HCEC 1CT (cell line): ENCODE measurements at regions not wholly inside any gene's neighbourhood (a gene's known extent, or its start where the extent isn't known, plus 50 kb on each side); places are given as distances from the start of the nearest gene placed in this dataset.

Experiments
- DNase-seq: peaks from one replicate; pipeline ENCODE4 v3.0.0-alpha.2; 2017

DNA sequence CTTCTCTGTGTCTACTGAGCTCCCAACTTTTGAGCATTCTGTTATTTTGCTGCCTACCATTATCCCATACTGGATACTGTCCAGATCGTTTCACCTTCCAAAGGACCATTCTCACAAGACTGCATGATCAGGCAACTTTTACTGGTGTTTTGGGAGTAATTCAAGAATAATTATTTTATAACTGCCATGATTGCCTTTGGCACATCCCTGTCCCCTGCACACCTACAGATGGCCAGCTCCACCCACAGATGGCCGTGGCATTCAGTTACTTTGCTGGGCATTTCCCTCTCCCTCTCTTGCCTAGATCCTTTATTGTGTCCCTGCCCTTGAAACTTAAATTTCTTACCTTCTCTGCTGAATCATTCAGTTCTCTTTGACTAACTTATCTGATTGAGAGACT lies 263.9 kb downstream of the DIPK2A start:
- DNase-seq = no peak

DNA sequence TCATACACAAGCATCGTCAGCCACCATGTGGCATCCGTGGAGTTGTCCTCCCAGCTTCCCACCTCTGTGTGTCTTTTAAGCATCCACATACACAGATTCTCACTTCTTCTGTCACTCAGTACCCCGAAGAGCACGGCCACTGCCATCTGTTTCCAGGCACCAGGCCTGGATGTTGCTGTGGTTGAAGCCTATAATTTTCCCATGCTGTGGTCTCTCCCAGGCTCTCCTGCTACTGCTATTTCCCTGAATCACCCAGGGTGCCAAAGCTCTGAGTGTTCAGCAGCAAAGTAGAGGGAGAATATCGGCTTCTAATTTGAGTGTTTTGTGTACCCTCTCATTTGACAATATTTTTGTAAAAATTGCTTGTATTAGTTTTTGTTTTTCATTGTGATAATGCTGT lies 265.7 kb downstream of the DIPK2A start:
- no peak for DNase-seq

DNA sequence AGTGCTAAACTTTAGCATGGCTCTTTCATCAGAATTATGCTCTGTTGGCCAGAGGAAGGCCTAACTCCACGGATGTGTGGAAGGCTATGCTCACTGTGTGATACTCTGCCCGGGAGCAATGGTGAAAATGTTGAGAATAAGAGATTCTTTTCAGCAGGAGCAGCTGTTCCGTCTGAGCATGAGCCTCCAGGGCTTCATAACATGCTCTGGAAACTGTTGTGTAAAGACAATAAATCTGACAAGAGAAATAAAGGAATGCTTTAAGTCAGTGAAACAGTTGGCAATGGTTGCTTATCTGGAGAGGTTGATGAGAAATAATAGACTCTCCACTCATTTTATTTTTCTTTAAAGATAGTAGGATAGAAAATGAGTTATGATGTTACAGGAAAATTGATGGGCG lies 269.8 kb downstream of the DIPK2A start:
- no peak for DNase-seq

DNA sequence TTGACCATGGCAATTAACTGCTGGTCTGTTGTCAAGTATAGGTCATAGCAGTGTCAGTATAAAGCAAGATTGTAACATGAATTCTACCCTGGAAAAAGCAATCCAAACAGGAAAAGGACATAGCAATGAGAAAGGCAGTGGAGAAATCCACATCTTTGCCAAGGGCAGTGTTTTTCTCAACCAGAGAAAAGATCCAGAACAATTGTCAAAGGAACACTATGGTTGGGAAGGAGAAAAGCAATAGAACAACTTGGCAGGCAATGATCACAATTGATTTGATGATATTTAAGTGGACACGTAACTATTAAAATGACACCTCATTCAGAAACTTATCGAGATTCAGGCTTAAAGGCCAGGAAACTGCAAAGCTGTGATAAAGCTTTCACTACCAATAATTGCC lies 271.1 kb downstream of the DIPK2A start:
- no peak for DNase-seq

- DNase-seq = no peak
Observed at GRCh38 chr3:144244662-144245061, 273.0 kb downstream of the DIPK2A start.

DNA sequence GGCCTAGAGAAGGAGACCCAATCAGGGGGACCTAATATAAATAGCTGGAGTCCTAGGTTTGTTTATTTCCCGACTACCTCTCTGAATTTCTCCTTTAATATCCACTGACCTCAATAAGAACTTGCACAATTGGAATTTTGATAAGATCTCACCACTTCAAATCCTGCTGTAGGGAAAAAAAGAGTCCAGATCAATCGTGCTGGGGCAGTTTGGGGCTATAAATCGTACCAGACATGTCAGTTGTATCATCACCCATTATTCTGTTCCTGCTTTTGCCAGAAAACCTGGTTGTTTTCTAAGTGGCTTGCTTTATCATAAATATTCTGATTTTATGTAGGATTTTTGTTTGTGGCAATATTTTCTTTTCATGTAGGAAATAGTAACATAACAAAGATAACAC lies 281.3 kb downstream of the DIPK2A start:
- no peak for DNase-seq

DNA sequence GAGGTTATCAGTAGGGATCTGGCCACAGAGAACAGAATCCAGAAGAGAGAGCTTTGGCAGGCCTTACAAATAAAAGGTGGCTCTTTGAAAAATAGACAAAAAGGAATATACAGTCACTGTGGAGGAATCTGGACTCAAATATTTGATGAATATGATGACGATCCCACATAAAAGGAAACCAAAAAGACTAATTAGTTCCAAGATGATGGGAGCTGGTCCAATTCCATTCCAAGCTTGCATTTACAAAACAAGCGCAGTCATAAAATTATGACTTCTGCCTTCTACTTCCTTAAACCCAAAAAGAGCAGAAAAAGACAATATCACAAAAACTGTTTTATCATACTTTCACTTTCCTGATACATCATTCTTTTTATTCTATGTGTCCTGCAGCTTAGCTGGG lies 285.8 kb downstream of the DIPK2A start:
- DNase-seq = no peak

DNA sequence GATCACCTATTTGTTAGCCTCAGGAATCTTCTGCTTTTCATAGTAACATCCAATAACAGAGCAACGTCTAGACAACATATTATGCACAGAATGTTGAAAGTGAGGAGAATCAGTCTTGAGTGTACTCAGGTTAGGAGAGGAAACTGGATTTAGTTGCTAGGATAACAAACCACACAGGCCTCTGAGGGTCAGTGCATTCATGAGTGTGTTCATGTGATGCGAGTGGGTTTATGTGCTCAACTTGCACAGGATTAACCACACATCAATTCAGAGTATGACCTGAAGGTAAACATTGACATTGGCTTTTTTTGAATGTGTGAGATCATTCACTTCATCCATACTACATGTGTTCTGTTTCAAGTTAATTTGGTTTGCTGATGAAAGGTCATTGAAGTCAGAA lies 287.6 kb downstream of the DIPK2A start:
- no peak for DNase-seq

DNA sequence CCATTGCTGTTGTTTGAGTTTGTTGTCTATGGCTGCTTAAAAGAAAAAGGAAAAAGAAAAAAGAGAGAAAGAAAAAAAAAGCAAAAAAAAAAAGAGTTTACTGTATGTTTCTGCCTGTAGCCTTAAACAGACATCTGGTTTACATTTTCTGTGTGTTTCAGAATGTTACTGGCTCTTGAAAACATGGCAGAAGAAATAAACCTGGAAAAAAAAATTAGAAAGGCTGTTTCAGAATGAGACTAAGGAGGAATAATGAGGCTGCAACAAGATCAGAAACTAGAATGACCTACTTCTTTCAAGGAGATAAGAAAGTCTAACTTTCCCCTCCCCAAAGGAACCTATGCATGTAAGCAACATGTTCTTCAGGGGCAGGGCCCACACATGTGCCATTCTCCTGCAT lies 292.1 kb downstream of the DIPK2A start:
- no peak for DNase-seq

GRCh38 chr3:144264350-144264749 lies 292.7 kb downstream of the DIPK2A start:
- DNase-seq = no peak

GRCh38 chr3:144264794-144265193 lies 293.2 kb downstream of the DIPK2A start:
- DNase-seq = no peak

- DNase-seq = no peak
Observed at GRCh38 chr3:144265542-144266100, 294.0 kb downstream of the DIPK2A start.

DNA sequence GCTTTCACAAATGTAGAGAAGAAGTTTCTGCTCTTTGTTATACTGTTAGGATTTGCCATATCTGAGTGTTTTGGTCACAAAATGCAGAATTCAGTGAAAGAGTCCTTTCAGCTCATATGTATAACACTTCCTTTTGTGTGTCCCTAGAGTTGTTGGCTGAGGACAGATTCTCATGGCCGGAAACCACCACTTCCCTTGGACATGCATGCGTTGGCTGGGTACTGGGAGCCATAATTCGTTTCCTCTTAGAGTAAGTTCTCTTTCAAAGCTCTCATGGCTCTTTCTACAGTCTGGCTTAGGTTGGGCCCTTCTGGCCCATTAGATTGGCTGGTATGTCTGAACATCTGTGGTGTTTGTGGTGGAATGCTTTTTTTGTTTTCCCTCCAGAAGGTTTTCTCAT lies 298.5 kb downstream of the DIPK2A start:
- no peak for DNase-seq

GRCh38 chr3:144272680-144273079 lies 301.1 kb downstream of the DIPK2A start:
- DNase-seq = no peak

GRCh38 chr3:144273601-144274000 lies 302.0 kb downstream of the DIPK2A start:
- peak; percentile 53 for DNase-seq

DNA sequence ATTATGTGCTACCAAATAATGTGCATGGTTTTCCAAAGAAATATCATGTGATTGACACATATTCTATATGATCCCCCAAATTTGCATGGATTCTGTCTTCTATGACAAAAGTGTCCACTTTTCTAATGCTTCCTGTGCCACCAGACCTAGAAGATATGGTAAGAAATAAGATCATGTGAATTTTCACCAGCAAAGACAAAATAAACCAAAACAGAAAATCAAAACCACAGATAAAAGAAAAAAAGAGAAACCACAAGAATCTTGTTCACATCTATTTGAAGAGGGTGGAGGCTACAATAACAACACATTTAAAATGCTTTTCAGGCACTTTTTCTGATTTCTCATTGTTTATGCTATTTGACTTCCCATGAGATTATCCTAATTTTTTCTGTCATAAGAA lies 303.4 kb downstream of the DIPK2A start:
- DNase-seq = no peak

GRCh38 chr3:144282313-144282712 lies 310.7 kb downstream of the DIPK2A start:
- DNase-seq = no peak

DNA sequence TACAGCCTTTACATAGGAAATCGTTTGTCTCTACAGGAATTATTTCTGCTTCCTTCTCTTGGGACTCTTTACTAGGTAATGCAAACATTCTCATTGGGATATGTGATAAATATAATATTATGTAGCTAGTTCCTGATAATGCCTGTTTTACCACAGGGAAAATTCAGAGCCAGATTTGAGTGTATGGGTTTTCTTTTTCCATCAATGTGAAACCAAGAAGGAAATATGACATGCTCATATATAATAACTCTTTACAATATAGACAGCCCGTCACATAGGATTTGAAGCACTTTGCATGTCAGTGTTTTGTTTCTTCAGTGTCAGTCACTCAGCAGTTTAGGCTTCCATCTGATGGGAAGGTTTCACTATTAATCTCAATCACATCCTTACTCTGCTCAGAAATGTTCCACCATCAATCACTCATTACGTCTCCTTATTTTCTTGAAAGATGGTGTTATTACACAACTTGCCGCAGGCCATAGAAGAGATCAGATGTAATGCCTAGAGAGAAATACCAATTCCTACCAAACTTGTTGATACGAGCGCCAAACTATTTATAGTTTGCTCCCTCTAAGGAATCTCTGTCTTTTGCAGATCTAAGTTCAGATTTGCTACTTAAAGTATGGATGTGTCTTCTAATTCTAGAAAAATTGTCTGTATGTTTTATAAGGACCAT lies 314.8 kb downstream of the DIPK2A start:
- DNase-seq = no peak

DNA sequence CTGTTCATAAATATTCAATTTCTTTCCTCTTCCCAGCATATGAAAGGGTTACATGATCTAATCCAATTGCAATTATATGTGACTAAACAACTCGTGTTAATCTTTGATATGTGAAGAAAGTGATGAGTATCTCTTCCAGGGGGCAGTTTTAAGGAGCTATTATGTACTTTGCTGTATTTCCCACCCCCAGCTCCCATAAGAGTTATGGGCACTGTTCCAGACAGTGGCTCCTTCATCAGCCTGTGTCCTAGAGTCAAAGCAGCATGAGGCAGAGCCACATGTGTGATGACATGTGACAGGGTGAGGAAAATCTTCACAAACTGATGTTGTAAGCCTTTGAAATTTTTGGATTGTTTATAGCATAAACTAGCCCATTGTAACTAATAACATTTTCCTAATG lies 315.4 kb downstream of the DIPK2A start:
- no peak for DNase-seq

GRCh38 chr3:144289057-144289456 lies 317.4 kb downstream of the DIPK2A start:
- DNase-seq = no peak

DNA sequence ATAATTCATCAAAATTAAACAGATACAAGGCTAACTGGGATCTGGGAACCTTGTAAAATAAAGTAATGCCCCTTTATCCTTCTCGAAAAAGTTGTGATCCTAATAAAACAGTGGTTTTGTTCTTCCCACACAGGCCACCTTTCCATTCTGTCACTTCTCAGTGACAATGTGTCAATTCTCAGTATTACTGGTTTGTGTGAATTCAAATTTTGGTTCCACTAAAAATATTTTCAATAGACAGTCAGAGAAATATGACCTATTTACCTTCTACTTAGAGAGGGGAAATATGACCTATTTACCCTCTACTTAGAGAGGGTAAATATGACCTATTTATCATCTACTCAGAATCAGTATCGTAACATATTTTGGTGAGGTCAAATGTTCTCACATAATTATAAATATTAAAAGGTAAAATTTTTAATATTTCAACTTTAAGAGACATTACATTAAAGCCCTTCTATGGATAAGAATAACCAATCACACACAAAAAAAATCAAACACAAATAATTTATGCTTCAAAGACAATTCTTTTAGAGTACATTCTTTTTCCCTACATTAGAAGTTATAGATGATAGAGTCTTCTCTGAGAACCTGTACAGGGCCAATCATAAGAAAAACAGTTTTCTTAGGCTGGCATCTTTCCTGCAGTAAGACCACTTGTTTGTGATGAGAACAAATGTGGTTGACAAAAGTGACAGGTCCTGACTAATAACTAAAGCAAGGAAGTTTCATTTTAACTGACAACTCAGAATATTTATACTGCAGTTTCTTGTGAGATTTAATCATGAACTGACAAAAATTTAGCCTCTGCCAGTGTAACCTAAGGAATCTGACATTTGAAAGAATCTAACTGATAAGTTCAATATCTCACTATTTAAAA lies 323.3 kb downstream of the DIPK2A start:
- DNase-seq = no peak

DNA sequence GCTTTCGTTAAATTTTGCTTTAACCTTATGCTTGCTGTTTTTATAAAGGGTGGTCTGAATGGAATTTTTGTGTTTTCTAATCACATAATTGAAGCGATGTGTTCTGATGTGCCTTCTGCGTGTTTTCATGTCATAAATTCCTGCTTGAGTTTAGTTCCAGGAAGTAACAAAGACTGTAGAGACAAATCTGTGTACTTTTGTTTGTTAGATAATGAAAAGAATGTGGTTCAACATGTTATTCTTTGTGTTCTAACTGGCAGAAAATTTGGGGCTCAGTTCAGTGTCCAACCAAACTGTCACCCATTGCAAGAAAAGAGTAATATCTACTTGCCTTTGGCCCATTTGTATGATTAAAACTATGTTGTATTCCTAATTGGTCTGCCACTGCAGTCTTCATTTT lies 324.0 kb downstream of the DIPK2A start:
- no peak for DNase-seq

DNA sequence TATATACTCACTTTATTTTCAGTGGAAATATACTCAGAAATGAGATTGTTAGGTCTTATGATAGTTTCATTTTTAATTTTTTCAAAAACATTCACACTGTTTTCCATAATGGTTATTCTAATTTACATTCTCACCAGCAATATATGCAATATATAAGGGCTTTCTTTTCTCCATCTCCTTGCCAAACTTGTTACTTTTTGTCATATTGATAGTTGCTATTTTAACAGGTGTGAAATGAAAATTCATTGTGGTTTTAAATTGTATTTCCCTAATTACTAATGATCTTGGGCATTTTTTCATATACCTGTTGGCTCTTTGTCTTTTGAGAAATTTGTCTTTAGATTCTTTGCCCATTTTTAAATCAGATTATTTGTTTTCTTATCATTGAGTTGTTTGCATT lies 325.2 kb downstream of the DIPK2A start:
- DNase-seq = no peak

DNA sequence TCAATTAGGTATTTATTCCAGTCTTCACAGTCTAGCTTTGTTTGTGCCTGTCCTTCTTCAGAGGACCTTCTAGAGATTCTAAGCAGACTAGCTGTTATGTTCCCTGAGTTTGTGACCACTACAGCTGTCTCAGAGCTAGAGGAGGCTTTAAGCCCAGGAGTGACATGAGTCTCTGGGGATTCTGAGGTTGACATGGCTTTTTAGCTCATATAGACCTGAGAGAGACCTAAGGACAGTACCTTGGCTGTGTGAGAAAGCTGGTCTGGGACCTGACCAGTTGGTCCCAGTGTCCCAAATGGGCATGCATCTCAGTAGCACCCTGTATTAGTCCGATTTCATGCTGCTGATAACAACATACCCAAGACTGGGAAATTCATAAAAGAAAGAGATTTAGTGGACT lies 330.2 kb downstream of the DIPK2A start:
- DNase-seq = no peak
